Endometrium (tissue), 2 donors: ENCODE measurements at regions not wholly inside any gene's neighbourhood (a gene's known extent, or its start where the extent isn't known, plus 50 kb on each side); places are given as distances from the start of the nearest gene placed in this dataset.
"Not testable (repeated sequence)": the region's sequence is repeated elsewhere in the genome, so short reads cannot be mapped to it uniquely, and the experiment has no call there.

Experiments
- FAIRE-seq: peaks from 2 replicates; lab custom pipeline; 2012; peaks lifted over from hg19 to GRCh38; lab: Jason Lieb, UNC
- donor health status: control.
- donor health status: control.

GRCh38 chr12:47346251-47347019 is 266.7 kb upstream of the AMIGO2 start:
- no peak for FAIRE-seq

- no peak for FAIRE-seq
Observed at GRCh38 chr12:47343684-47344567, 264.2 kb upstream of the AMIGO2 start.

GRCh38 chr12:47340411-47341015 is 260.8 kb upstream of the AMIGO2 start:
- no peak for FAIRE-seq

- no peak for FAIRE-seq
Observed at GRCh38 chr12:47337581-47337980, 257.8 kb upstream of the AMIGO2 start.

GRCh38 chr12:47333271-47333858 is 253.6 kb upstream of the AMIGO2 start:
- FAIRE-seq, result not testable (repeated sequence)

- no peak for FAIRE-seq
Observed at GRCh38 chr12:47328831-47329545, 249.2 kb upstream of the AMIGO2 start.

- no peak for FAIRE-seq
Observed at GRCh38 chr12:47326190-47326589, 246.4 kb upstream of the AMIGO2 start.

- no peak for FAIRE-seq
Observed at GRCh38 chr12:47323802-47324201, 244.0 kb upstream of the AMIGO2 start.

GRCh38 chr12:47321436-47321835 is 241.7 kb upstream of the AMIGO2 start:
- no peak for FAIRE-seq

GRCh38 chr12:47319746-47320145 is 240.0 kb upstream of the AMIGO2 start:
- FAIRE-seq, result no peak

- FAIRE-seq, result no peak
Observed at GRCh38 chr12:47318963-47319362, 239.2 kb upstream of the AMIGO2 start.

- no peak for FAIRE-seq
Observed at GRCh38 chr12:47317175-47317915, 237.6 kb upstream of the AMIGO2 start.

GRCh38 chr12:47316609-47317049 is 236.9 kb upstream of the AMIGO2 start:
- FAIRE-seq, result no peak

- no peak for FAIRE-seq
Observed at GRCh38 chr12:47314996-47315395, 235.2 kb upstream of the AMIGO2 start.

GRCh38 chr12:47312808-47313426 is 233.2 kb upstream of the AMIGO2 start:
- no peak for FAIRE-seq

GRCh38 chr12:47312147-47312546 is 232.4 kb upstream of the AMIGO2 start:
- no peak for FAIRE-seq

GRCh38 chr12:47311568-47311967 is 231.8 kb upstream of the AMIGO2 start:
- FAIRE-seq, result no peak

- FAIRE-seq, result no peak
Observed at GRCh38 chr12:47311010-47311409, 231.3 kb upstream of the AMIGO2 start.

- FAIRE-seq, result no peak
Observed at GRCh38 chr12:47308672-47309071, 228.9 kb upstream of the AMIGO2 start.

GRCh38 chr12:47307680-47308399 is 228.1 kb upstream of the AMIGO2 start:
- FAIRE-seq, result no peak
